Activated T-helper 9 cell treated with anti-CD3 and anti-CD28 coated beads, Interleukin-2, amount 50 U/mL, for 16 hours (primary cell): ENCODE measurements at regions not wholly inside any gene's neighbourhood (a gene's known extent, or its start where the extent isn't known, plus 50 kb on each side); places are given as distances from the start of the nearest gene placed in this dataset.

Experiments
- DNase-seq: peaks from one replicate; pipeline ENCODE4 v3.0.0-alpha.2; 2020; ENCODE audit warnings: low read depth

- no peak for DNase-seq
Observed at GRCh38 chr1:54497338-54497737, 50.7 kb upstream of the ACOT11 start.

- DNase-seq: no peak
Observed at GRCh38 chr1:54495954-54496353, 52.1 kb upstream of the ACOT11 start.

- no peak for DNase-seq
Observed at GRCh38 chr1:54493608-54494007, 54.4 kb upstream of the ACOT11 start.

- DNase-seq: no peak
Observed at GRCh38 chr1:54490361-54491248, 57.4 kb upstream of the ACOT11 start.

- no peak for DNase-seq
Observed at GRCh38 chr1:54489627-54490250, 58.3 kb upstream of the ACOT11 start.

- DNase-seq: peak; percentile 65
Observed at GRCh38 chr1:54488779-54489626, 59.0 kb upstream of the ACOT11 start.

GRCh38 chr1:54488065-54488750, 59.8 kb upstream of the ACOT11 start:
- peak; percentile 70 for DNase-seq

- no peak for DNase-seq
Observed at GRCh38 chr1:54487571-54488050, 60.4 kb upstream of the ACOT11 start.

GRCh38 chr1:54486907-54487306, 61.1 kb upstream of the ACOT11 start:
- DNase-seq: no peak

- DNase-seq: no peak
Observed at GRCh38 chr1:54485416-54485815, 62.6 kb upstream of the ACOT11 start.

- no peak for DNase-seq
Observed at GRCh38 chr1:54483875-54484437, 64.1 kb upstream of the ACOT11 start.

GRCh38 chr1:54481201-54481884, 66.7 kb upstream of the ACOT11 start:
- no peak for DNase-seq

GRCh38 chr1:54480525-54480848, 67.5 kb upstream of the ACOT11 start:
- DNase-seq: no peak

- no peak for DNase-seq
Observed at GRCh38 chr1:54479841-54480524, 68.0 kb upstream of the ACOT11 start.

- DNase-seq: no peak
Observed at GRCh38 chr1:54479251-54479650, 68.8 kb upstream of the ACOT11 start.

- no peak for DNase-seq
Observed at GRCh38 chr1:54477153-54477561, 70.9 kb upstream of the ACOT11 start.

- no peak for DNase-seq
Observed at GRCh38 chr1:54476530-54477109, 70.4 kb upstream of the SSBP3 start.

GRCh38 chr1:54475946-54476516, 69.8 kb upstream of the SSBP3 start:
- no peak for DNase-seq

- no peak for DNase-seq
Observed at GRCh38 chr1:54475357-54475881, 69.2 kb upstream of the SSBP3 start.
